ENCODE measurements at regions not wholly inside any gene's neighbourhood (a gene's known extent, or its start where the extent isn't known, plus 50 kb on each side); places are given as distances from the start of the nearest gene placed in this dataset.

DNA sequence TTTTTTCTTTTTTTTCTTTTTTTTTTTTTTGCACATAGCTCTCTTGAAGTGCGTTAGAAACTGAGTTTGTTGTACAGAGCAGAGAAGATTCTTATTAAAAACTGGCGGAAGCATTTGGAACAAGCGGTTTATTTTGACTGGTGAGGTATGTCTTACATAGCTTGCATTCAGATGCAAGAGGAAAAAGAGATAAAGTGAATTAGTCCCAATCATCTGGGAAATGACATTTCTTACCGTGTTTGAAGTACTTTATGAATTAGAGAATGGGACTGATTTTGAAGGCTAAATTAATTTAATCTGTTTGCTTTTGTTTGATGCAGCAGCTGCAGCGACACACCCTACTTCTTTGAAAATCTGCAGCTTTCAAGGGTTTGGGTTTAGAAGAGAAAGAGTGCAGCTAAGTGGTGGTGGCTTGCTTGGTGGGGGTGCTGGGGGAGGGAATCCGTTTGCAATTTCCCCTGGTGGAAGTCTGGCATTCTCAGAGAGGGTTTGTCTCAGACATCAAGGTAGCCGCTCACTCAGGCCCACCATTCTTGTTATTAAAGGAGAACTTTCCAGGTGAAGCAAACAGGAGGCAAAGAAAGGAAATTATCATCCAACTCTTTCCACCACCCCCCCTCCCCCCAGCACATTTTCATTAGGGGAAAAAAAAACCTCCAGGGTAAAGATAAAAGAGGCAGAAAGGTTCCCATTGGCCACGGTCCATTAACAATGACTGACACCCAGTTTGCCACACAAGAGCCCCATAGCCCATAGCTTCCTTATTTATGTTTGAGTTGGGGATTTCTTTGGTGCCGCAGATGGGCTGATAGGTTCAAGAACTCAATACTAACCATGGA, 231.7 kb downstream of the SKIDA1 start:
- no peaks in the 10 kb centered on the region for H3K9me2 ChIP-seq (replicated peaks; ENCODE audit: insufficient read depth, low read length)
- H4K20me1 ChIP-seq (ENCODE audit: insufficient read depth, low read depth, low read length) = no peaks in the 10 kb centered on the region
- H3K27me3 ChIP-seq (ENCODE audit: low read length) = no peaks in the 10 kb centered on the region
- no peak overlapping the region for H3K9ac ChIP-seq (ENCODE audit: low read length)
- H3K4me3 ChIP-seq (ENCODE audit: low read length) = no peak overlapping the region
- H2AFZ ChIP-seq (ENCODE audit: low read length) = no peak overlapping the region
- H3K79me2 ChIP-seq (ENCODE audit: low read length) = no peaks in the 10 kb centered on the region
- no peaks in the 10 kb centered on the region for H3K4me1 ChIP-seq (ENCODE audit: low read length)
- DNase-seq = no peak
- H3K9me3 ChIP-seq (ENCODE audit: low read length) = no peaks in the 10 kb centered on the region
- no peak overlapping the region for H3K4me2 ChIP-seq (ENCODE audit: low read depth, low read length, poor library complexity, severe bottlenecking)
- H3K27ac ChIP-seq (ENCODE audit: low read length) = no peak overlapping the region
- no peaks in the 10 kb centered on the region for H3K36me3 ChIP-seq (ENCODE audit: insufficient read depth, low read length)

DNA sequence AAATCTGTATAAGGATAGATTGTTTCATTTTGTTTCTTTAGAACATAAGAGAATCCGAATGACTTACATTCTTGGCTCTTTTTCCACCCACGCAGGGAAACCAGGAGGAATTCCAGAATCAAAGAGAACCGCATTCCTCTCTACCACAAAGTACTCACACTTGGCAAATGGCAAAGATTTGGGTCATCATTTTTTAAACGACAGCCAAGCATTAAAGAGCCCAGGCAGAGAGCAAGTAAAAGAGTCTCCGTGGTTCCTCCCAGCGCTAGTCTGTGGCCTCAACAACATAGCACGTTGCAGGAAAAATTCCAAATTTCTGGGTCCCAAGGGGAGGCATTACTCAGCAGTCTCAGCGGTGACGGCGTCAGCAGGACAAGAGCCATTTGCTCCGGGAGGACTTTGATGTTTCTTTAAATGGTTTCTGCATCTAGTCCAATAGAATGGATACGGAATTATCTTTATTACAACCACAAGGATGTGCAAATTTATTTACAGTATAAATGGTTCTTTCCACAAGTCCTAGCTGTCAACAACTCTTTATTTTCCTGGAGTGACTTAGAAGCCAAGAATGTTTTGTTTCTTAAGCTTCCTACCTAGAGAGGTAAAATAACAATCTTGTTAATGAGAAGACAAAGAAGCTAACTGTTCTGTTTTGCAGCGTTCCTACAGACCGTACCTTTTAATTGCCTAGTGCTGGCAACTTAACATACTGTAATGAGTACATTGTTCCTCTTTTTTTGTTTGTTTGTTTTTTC, 232.5 kb downstream of the SKIDA1 start:
- DNase-seq = no peak
- H3K4me2 ChIP-seq (ENCODE audit: low read depth, low read length, poor library complexity, severe bottlenecking) = no peak overlapping the region

DNA sequence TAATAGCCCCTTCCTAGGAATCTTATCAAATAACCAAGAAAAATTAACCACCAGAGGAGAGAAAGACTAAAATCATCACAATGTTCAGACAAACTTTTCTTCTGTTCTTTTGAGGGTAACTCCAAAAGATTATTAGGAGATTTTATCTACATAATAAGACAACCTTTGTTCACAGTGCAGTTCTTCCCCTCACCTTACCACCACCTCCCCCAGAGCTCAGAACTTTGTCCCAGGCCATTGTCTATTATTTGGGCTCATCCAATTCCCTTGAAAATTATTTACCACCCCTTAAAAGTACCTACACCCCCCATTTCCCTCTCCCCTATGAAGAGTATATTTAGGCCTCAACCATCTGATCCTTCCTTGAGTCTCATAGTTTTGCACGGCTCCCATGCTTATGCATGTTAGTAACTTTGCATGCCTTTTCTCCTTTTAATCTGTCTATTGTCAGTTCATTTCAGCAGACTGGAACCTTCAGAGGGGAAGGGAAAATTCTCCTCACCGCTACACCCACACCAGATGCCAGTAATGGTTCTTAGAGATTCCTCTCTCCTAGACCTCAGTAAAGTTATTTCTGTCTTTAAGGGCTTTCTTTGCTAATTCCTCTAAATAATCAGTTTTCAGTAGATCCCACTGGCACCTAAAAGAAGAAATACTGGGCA, 234.9 kb downstream of the SKIDA1 start:
- Histone ChIP-seq H3K4me1 (ENCODE audit: low read length) (no peaks in the 10 kb centered on the region), H3K9ac (ENCODE audit: low read length) (no peak overlapping the region), H3K27me3 (ENCODE audit: low read length) (no peaks in the 10 kb centered on the region), H3K36me3 (ENCODE audit: insufficient read depth, low read length) (no peaks in the 10 kb centered on the region), H2AFZ (ENCODE audit: low read length) (no peak overlapping the region), H3K79me2 (ENCODE audit: low read length) (no peaks in the 10 kb centered on the region), H3K27ac (ENCODE audit: low read length) (no peak overlapping the region), H3K4me3 (ENCODE audit: low read length) (no peak overlapping the region), H3K9me3 (ENCODE audit: low read length) (no peaks in the 10 kb centered on the region), H3K4me2 (ENCODE audit: low read depth, low read length, poor library complexity, severe bottlenecking) (no peak overlapping the region), H4K20me1 (ENCODE audit: insufficient read depth, low read depth, low read length) (no peaks in the 10 kb centered on the region), H3K9me2 (replicated peaks; ENCODE audit: insufficient read depth, low read length) (no peaks in the 10 kb centered on the region)
- DNase-seq = no peak

More for the DNA sequence above, 232.5 kb downstream of the SKIDA1 start:
- no peaks in the 10 kb centered on the region for H3K9me3 ChIP-seq (ENCODE audit: low read length)
- H3K79me2 ChIP-seq (ENCODE audit: low read length) = no peaks in the 10 kb centered on the region
- no peak overlapping the region for H3K27ac ChIP-seq (ENCODE audit: low read length)
- H3K4me3 ChIP-seq (ENCODE audit: low read length) = no peak overlapping the region
- no peaks in the 10 kb centered on the region for H3K36me3 ChIP-seq (ENCODE audit: insufficient read depth, low read length)
- no peak overlapping the region for H3K9ac ChIP-seq (ENCODE audit: low read length)
- H3K4me1 ChIP-seq (ENCODE audit: low read length) = no peaks in the 10 kb centered on the region
- no peaks in the 10 kb centered on the region for H4K20me1 ChIP-seq (ENCODE audit: insufficient read depth, low read depth, low read length)
- no peaks in the 10 kb centered on the region for H3K9me2 ChIP-seq (replicated peaks; ENCODE audit: insufficient read depth, low read length)
- H2AFZ ChIP-seq (ENCODE audit: low read length) = no peak overlapping the region
- no peaks in the 10 kb centered on the region for H3K27me3 ChIP-seq (ENCODE audit: low read length)

DNA sequence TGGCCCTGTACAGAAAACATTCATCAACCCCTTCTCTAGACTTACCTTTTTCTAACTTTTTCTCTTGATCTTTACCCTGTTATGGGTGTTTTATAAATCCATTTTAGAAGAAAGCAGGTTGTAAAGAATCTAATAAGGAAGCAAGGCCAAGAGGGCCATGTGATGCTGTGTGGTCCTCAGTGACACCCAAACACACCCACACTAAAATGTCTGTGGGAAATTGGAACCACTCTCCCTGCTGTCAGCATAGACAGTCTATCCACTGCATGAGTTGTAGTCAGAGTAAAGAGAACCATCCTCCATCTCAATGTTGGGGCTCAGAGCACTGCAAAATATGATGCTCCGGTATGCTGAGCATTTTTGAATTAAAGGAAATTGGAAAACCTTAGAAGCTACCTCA, 235.5 kb downstream of the SKIDA1 start:
- Histone ChIP-seq H3K9me2 (replicated peaks; ENCODE audit: insufficient read depth, low read length) (no peaks in the 10 kb centered on the region), H4K20me1 (ENCODE audit: insufficient read depth, low read depth, low read length) (no peaks in the 10 kb centered on the region), H3K9ac (ENCODE audit: low read length) (no peak overlapping the region), H3K4me1 (ENCODE audit: low read length) (no peaks in the 10 kb centered on the region), H2AFZ (ENCODE audit: low read length) (no peak overlapping the region), H3K9me3 (ENCODE audit: low read length) (no peaks in the 10 kb centered on the region), H3K4me2 (ENCODE audit: low read depth, low read length, poor library complexity, severe bottlenecking) (no peak overlapping the region), H3K36me3 (ENCODE audit: insufficient read depth, low read length) (no peaks in the 10 kb centered on the region), H3K27me3 (ENCODE audit: low read length) (no peaks in the 10 kb centered on the region), H3K27ac (ENCODE audit: low read length) (no peak overlapping the region), H3K79me2 (ENCODE audit: low read length) (no peaks in the 10 kb centered on the region), H3K4me3 (ENCODE audit: low read length) (no peak overlapping the region)
- DNase-seq = no peak

DNA sequence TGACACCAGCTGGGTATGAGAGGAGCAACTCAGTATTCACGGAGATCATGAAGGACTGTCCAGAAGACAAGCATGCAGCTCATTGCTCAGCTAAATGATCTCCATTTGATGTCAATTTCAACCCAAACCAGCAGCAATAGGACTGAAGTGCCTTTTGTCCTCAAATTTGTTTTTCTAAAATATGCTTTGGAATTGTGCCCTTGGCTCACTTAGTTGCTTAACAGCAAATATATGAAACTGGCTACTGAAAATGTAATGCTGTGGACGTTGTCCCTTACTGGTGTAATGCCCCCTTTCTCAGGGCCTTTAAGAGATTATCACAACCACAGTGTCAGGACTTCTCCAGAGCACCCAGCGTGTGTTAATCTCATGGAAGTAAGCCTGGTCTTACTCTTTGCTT, 236.2 kb downstream of the SKIDA1 start:
- H3K27me3 ChIP-seq (ENCODE audit: low read length) = no peaks in the 10 kb centered on the region
- H2AFZ ChIP-seq (ENCODE audit: low read length) = no peak overlapping the region
- no peak overlapping the region for H3K9ac ChIP-seq (ENCODE audit: low read length)
- H3K4me2 ChIP-seq (ENCODE audit: low read depth, low read length, poor library complexity, severe bottlenecking) = no peak overlapping the region
- no peaks in the 10 kb centered on the region for H3K9me2 ChIP-seq (replicated peaks; ENCODE audit: insufficient read depth, low read length)
- no peaks in the 10 kb centered on the region for H4K20me1 ChIP-seq (ENCODE audit: insufficient read depth, low read depth, low read length)
- H3K36me3 ChIP-seq (ENCODE audit: insufficient read depth, low read length) = no peaks in the 10 kb centered on the region
- no peaks in the 10 kb centered on the region for H3K4me1 ChIP-seq (ENCODE audit: low read length)
- H3K27ac ChIP-seq (ENCODE audit: low read length) = no peak overlapping the region
- H3K4me3 ChIP-seq (ENCODE audit: low read length) = no peak overlapping the region
- DNase-seq = no peak
- H3K9me3 ChIP-seq (ENCODE audit: low read length) = no peaks in the 10 kb centered on the region
- H3K79me2 ChIP-seq (ENCODE audit: low read length) = no peaks in the 10 kb centered on the region

DNA sequence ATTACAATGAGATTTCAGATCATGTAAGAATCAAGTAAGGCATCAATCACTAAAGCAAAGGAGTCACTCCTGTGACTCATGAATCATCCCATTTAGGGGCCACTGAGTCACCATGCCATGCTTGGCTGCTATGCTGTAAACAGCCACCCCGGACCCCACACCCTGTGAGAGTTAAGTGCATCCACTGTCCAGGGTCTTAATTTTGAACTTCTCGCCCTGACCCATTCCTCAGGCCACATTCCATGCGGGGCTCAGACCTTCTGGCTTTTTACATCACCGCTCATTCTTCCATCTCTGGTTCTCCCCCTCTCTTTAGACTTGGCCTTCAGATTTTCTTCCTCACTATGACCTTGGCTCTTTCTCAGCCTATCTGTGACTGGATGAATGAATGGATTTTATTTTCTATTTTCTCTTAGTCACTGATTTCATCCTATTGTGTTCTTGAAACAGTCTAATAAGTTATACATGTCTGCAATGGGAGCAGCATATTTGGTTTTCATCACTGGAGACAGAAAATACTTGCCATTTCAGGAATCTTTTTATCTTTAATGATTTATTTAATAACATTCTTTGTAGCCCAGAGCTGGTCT, 239.6 kb downstream of the SKIDA1 start:
- Histone ChIP-seq H3K79me2 (ENCODE audit: low read length) (no peaks in the 10 kb centered on the region), H3K27me3 (ENCODE audit: low read length) (no peaks in the 10 kb centered on the region), H3K4me1 (ENCODE audit: low read length) (no peaks in the 10 kb centered on the region), H3K36me3 (ENCODE audit: insufficient read depth, low read length) (no peaks in the 10 kb centered on the region), H3K9me3 (ENCODE audit: low read length) (no peaks in the 10 kb centered on the region), H3K4me2 (ENCODE audit: low read depth, low read length, poor library complexity, severe bottlenecking) (no peak overlapping the region), H3K9ac (ENCODE audit: low read length) (no peak overlapping the region), H2AFZ (ENCODE audit: low read length) (no peak overlapping the region), H4K20me1 (ENCODE audit: insufficient read depth, low read depth, low read length) (no peaks in the 10 kb centered on the region), H3K9me2 (replicated peaks; ENCODE audit: insufficient read depth, low read length) (no peaks in the 10 kb centered on the region), H3K27ac (ENCODE audit: low read length) (no peak overlapping the region), H3K4me3 (ENCODE audit: low read length) (no peak overlapping the region)
- no peak for DNase-seq

DNA sequence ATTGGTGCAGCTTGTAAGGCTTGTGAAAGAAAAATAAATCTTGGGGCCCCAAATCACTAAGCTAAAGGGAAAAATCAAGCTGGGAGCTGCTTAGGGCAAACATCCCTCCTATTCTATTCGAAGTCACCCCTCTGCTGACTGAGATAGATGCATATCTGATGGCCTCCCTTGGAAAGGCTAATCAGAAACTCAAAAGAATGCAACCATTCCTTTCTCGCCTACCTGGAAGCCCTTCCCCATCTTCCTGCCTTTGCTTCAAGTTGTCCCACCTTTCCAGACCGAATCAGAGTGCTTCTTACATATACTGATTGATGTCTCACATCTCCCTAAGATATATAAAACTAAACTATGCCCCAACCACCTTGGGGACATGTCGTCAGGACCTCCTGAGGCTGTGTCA, 240.3 kb downstream of the SKIDA1 start:
- H3K4me3 ChIP-seq (ENCODE audit: low read length) = no peak overlapping the region
- H3K79me2 ChIP-seq (ENCODE audit: low read length) = no peaks in the 10 kb centered on the region
- no peaks in the 10 kb centered on the region for H4K20me1 ChIP-seq (ENCODE audit: insufficient read depth, low read depth, low read length)
- H2AFZ ChIP-seq (ENCODE audit: low read length) = no peak overlapping the region
- no peak overlapping the region for H3K9ac ChIP-seq (ENCODE audit: low read length)
- H3K27me3 ChIP-seq (ENCODE audit: low read length) = no peaks in the 10 kb centered on the region
- no peaks in the 10 kb centered on the region for H3K9me3 ChIP-seq (ENCODE audit: low read length)
- H3K36me3 ChIP-seq (ENCODE audit: insufficient read depth, low read length) = no peaks in the 10 kb centered on the region
- no peaks in the 10 kb centered on the region for H3K9me2 ChIP-seq (replicated peaks; ENCODE audit: insufficient read depth, low read length)
- H3K27ac ChIP-seq (ENCODE audit: low read length) = no peak overlapping the region
- DNase-seq = no peak
- H3K4me2 ChIP-seq (ENCODE audit: low read depth, low read length, poor library complexity, severe bottlenecking) = no peak overlapping the region
- H3K4me1 ChIP-seq (ENCODE audit: low read length) = no peaks in the 10 kb centered on the region

DNA sequence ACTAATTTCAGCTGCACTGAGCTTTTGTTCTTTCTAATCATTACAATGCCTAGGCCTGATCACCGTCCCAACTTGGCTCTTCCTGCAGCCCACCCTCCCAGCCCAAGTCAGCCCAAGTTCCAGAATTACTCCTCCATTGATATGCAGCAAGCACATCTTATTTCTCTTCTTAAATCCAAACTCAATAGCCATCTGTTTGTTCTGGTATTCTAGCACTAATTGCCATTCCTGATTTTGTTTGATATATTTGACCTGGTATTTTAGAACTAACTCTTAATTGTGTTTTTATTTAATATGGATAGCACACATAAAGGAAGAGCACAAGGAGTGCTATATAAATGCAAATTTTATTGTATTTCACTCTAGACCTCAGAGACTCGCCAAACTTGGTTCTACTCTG, 241.2 kb downstream of the SKIDA1 start:
- Histone ChIP-seq H2AFZ (ENCODE audit: low read length) (no peak overlapping the region), H3K9me2 (replicated peaks; ENCODE audit: insufficient read depth, low read length) (no peaks in the 10 kb centered on the region), H3K79me2 (ENCODE audit: low read length) (no peaks in the 10 kb centered on the region), H3K9ac (ENCODE audit: low read length) (no peak overlapping the region), H3K27ac (ENCODE audit: low read length) (no peak overlapping the region), H3K27me3 (ENCODE audit: low read length) (no peaks in the 10 kb centered on the region), H3K36me3 (ENCODE audit: insufficient read depth, low read length) (no peaks in the 10 kb centered on the region), H3K4me2 (ENCODE audit: low read depth, low read length, poor library complexity, severe bottlenecking) (no peak overlapping the region), H3K4me3 (ENCODE audit: low read length) (no peak overlapping the region), H4K20me1 (ENCODE audit: insufficient read depth, low read depth, low read length) (no peaks in the 10 kb centered on the region), H3K9me3 (ENCODE audit: low read length) (no peaks in the 10 kb centered on the region), H3K4me1 (ENCODE audit: low read length) (no peaks in the 10 kb centered on the region)
- no peak for DNase-seq

Data from Karpas-422 (cell line).